ENCODE measurements at regions not wholly inside any gene's neighbourhood (a gene's known extent, or its start where the extent isn't known, plus 50 kb on each side); places are given as distances from the start of the nearest gene placed in this dataset.

DNA sequence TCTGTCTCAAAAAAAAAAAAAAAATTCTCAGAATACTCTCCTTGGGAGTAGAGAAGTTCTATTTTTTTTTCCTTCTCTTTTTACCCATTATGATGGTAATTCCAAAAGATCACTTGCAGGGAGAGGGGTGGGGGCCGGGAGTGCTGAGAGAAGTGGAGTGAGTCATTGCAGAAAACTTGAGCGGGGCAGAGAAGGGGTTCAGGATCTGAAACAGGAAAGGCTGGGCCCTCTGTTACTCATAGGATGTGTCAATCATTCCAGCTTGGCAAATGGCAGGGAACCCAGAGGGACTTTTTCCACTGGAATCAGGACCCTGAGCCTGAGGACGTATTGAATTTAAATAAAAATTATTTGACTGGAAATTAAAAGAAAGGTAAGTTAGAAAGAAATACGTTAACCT is 111.4 kb upstream of the ARMC2 start:
- TF ChIP-seq, protein P1, sequence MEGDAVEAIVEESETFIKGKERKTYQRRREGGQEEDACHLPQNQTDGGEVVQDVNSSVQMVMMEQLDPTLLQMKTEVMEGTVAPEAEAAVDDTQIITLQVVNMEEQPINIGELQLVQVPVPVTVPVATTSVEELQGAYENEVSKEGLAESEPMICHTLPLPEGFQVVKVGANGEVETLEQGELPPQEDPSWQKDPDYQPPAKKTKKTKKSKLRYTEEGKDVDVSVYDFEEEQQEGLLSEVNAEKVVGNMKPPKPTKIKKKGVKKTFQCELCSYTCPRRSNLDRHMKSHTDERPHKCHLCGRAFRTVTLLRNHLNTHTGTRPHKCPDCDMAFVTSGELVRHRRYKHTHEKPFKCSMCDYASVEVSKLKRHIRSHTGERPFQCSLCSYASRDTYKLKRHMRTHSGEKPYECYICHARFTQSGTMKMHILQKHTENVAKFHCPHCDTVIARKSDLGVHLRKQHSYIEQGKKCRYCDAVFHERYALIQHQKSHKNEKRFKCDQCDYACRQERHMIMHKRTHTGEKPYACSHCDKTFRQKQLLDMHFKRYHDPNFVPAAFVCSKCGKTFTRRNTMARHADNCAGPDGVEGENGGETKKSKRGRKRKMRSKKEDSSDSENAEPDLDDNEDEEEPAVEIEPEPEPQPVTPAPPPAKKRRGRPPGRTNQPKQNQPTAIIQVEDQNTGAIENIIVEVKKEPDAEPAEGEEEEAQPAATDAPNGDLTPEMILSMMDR (IDR thresholded peaks at IDR 0.05): no peak
- no peak for TF ChIP-seq POLR2A (IDR thresholded peaks at IDR 0.05)
